Neural cell (in vitro differentiated cells): ENCODE measurements at regions not wholly inside any gene's neighbourhood (a gene's known extent, or its start where the extent isn't known, plus 50 kb on each side); places are given as distances from the start of the nearest gene placed in this dataset.

Experiments
- H2AFZ ChIP-seq: fragments of 200-600, 300-800 bp; sonication (generic), shearing (Covaris generic); 2 replicates; pipeline ENCODE4 v1.6.0; 2014; ENCODE audit warnings: low read depth, mild to moderate bottlenecking, antibody characterized with exemption, low read length, moderate library complexity
- H3F3A ChIP-seq: fragments of 200-600 bp; shearing (Covaris generic); 2 replicates; pipeline ENCODE4 v1.6.1; 2016; ENCODE audit warnings: mild to moderate bottlenecking, moderate library complexity, mixed read lengths, antibody characterized with exemption, low read length; ENCODE audit not compliant: insufficient read depth, poor library complexity, severe bottlenecking
- H3K27ac ChIP-seq: fragments of 200-600, 300-800 bp; sonication (generic), shearing (Covaris generic); 2 replicates; pipeline ENCODE4 v1.5.1; 2014; ENCODE audit warnings: mild to moderate bottlenecking, low read length, moderate library complexity
- H3K27me3 ChIP-seq: fragments of 300-800, 200-600 bp; sonication (generic), shearing (Covaris generic); 2 replicates; pipeline ENCODE4 v1.6.0; 2014; ENCODE audit warnings: mild to moderate bottlenecking, low read depth, low read length, moderate library complexity; ENCODE audit not compliant: insufficient read depth
- H3K36me3 ChIP-seq: fragments of 300-800, 200-600 bp; sonication (generic), shearing (Covaris generic); 2 replicates; pipeline ENCODE4 v1.5.1; 2014; ENCODE audit warnings: mild to moderate bottlenecking, antibody characterized with exemption, low read length, moderate library complexity; ENCODE audit not compliant: insufficient read depth
- H3K4me2 ChIP-seq: fragments of 300-800, 200-600 bp; sonication (generic), shearing (Covaris generic); 2 replicates; pipeline ENCODE4 v1.6.0; 2014; ENCODE audit warnings: mild to moderate bottlenecking, low read length
- H3K4me3 ChIP-seq: fragments of 300-800, 200-600 bp; sonication (generic), shearing (Covaris generic); 2 replicates; pipeline ENCODE4 v1.5.1; 2014; ENCODE audit warnings: mild to moderate bottlenecking, low read length, moderate library complexity
- H3K79me2 ChIP-seq: fragments of 200-600 bp; shearing (Covaris generic); replicated peaks from 2 replicates; pipeline ENCODE4 v1.6.0; 2014; ENCODE audit warnings: mild to moderate bottlenecking, low read length, moderate library complexity; ENCODE audit not compliant: insufficient read depth
- H3K9ac ChIP-seq: fragments of 300-800, 200-600 bp; sonication (generic), shearing (Covaris generic); 2 replicates; pipeline ENCODE4 v1.6.1; 2016; ENCODE audit warnings: mild to moderate bottlenecking, low read length, mixed read lengths
- H3K9me2 ChIP-seq: fragments of 200-600 bp; shearing (Covaris generic); 2 replicates; pipeline ENCODE4 v1.6.1; 2016; ENCODE audit warnings: mild to moderate bottlenecking, low read length, mixed read lengths; ENCODE audit not compliant: insufficient read depth
- H3K9me3 ChIP-seq: fragments of 200-600, 300-800 bp; sonication (generic), shearing (Covaris generic); 2 replicates; pipeline ENCODE4 v1.6.1; 2016; ENCODE audit warnings: mild to moderate bottlenecking, mixed run types, low read length, moderate library complexity, mixed read lengths
- H4K20me1 ChIP-seq: fragments of 200-600 bp; shearing (Covaris generic); 2 replicates; pipeline ENCODE4 v1.6.1; 2016; ENCODE audit warnings: mild to moderate bottlenecking, mixed run types; ENCODE audit not compliant: insufficient read depth
- EP300 ChIP-seq: fragments of 450-650 bp; conservative IDR thresholded peaks from 2 replicates; pipeline ENCODE4 v1.6.1; 2014; ENCODE audit warnings: antibody characterized with exemption, mild to moderate bottlenecking, moderate library complexity; ENCODE audit not compliant: poor library complexity, severe bottlenecking
- EZH2 ChIP-seq: fragments of 200-600, 300-800 bp; shearing (Covaris generic), sonication (generic); IDR thresholded peaks from 2 replicates; pipeline ENCODE4 v1.6.1; 2014; ENCODE audit warnings: antibody characterized with exemption, low read length, borderline replicate concordance, mild to moderate bottlenecking; ENCODE audit not compliant: insufficient read depth, poor library complexity, severe bottlenecking
- MXI1 ChIP-seq: fragments of 450-650 bp; conservative IDR thresholded peaks from 2 replicates; pipeline ENCODE4 v1.6.1; 2014; ENCODE audit warnings: antibody characterized with exemption, mild to moderate bottlenecking; ENCODE audit not compliant: poor library complexity, severe bottlenecking
- POLR2AphosphoS5 ChIP-seq: IDR thresholded peaks from 2 replicates; pipeline ENCODE4 v1.6.1; 2012
- RAD21 ChIP-seq: fragments of 450-650 bp; conservative IDR thresholded peaks from 2 replicates; pipeline ENCODE4 v1.6.1; 2014; ENCODE audit warnings: antibody characterized with exemption, mild to moderate bottlenecking, moderate library complexity
- REST ChIP-seq: IDR thresholded peaks from 2 replicates; pipeline ENCODE4 v1.6.1; 2012; ENCODE audit warnings: borderline replicate concordance
- SMC3 ChIP-seq: fragments of 450-650 bp; conservative IDR thresholded peaks from 2 replicates; pipeline ENCODE4 v1.6.1; 2014; ENCODE audit warnings: antibody characterized with exemption, mild to moderate bottlenecking, moderate library complexity; ENCODE audit not compliant: poor library complexity
- TAF1 ChIP-seq: IDR thresholded peaks from 2 replicates; pipeline ENCODE4 v1.6.1; 2012; ENCODE audit warnings: low read depth
- TF ChIP-seq, protein P1 (sequence below): fragments of 450-650 bp; IDR thresholded peaks from 2 replicates; pipeline ENCODE4 v1.5.1; 2014; ENCODE audit warnings: antibody characterized with exemption, mild to moderate bottlenecking, moderate library complexity; ENCODE audit not compliant: poor library complexity, severe bottlenecking

GRCh38 chr5:40025586-40025985 lies 600.8 kb upstream of the DAB2 start:
- Histone ChIP-seq H3K4me2 (no peak overlapping the region), H3F3A (no peaks in the 10 kb centered on the region), H4K20me1 (no peaks in the 10 kb centered on the region), H3K9me2 (no peaks in the 10 kb centered on the region), H3K27ac (no peak overlapping the region), H3K9me3 (no peaks in the 10 kb centered on the region), H3K79me2 (no peaks in the 10 kb centered on the region), H3K27me3 (no peaks in the 10 kb centered on the region), H3K9ac (no peak overlapping the region), H3K36me3 (no peaks in the 10 kb centered on the region), H3K4me3 (no peak overlapping the region), H2AFZ (no peak overlapping the region)
- no peak for TF ChIP-seq RAD21
- TF ChIP-seq, protein P1, sequence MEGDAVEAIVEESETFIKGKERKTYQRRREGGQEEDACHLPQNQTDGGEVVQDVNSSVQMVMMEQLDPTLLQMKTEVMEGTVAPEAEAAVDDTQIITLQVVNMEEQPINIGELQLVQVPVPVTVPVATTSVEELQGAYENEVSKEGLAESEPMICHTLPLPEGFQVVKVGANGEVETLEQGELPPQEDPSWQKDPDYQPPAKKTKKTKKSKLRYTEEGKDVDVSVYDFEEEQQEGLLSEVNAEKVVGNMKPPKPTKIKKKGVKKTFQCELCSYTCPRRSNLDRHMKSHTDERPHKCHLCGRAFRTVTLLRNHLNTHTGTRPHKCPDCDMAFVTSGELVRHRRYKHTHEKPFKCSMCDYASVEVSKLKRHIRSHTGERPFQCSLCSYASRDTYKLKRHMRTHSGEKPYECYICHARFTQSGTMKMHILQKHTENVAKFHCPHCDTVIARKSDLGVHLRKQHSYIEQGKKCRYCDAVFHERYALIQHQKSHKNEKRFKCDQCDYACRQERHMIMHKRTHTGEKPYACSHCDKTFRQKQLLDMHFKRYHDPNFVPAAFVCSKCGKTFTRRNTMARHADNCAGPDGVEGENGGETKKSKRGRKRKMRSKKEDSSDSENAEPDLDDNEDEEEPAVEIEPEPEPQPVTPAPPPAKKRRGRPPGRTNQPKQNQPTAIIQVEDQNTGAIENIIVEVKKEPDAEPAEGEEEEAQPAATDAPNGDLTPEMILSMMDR = no peak
- no peak for TF ChIP-seq SMC3
- no peak for TF ChIP-seq EP300
- TF ChIP-seq REST = no peak
- no peak for TF ChIP-seq POLR2AphosphoS5
- TF ChIP-seq MXI1 = no peak

DNA sequence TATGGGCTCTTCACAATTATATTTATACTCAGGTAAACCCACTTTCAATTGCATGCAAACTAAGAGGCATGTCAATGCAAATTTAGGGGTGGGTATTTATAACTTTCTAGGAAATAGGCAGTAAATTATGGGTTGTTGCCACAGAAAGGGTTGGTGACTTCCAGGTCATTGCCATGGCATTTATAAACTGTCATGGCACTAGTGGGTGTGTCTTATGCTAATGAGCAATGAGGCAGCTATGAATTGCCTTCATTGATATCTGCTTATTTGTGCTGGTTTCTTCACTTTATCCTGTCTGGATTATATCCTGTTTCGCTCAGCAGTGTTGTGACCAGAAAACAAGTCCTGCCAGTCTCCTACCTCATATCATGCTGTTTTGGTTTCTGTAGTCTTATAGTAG lies 597.3 kb upstream of the DAB2 start:
- H3K4me2 ChIP-seq = no peak overlapping the region
- H3K36me3 ChIP-seq = no peaks in the 10 kb centered on the region
- TF ChIP-seq REST (no peak), POLR2AphosphoS5 (no peak), SMC3 (no peak), TAF1 (no peak), RAD21 (no peak), EZH2 (no peak), EP300 (no peak), MXI1 (no peak)
- TF ChIP-seq, protein P1 = no peak
- no peaks in the 10 kb centered on the region for H4K20me1 ChIP-seq
- no peaks in the 10 kb centered on the region for H3F3A ChIP-seq
- no peaks in the 10 kb centered on the region for H3K27me3 ChIP-seq
- H3K9me2 ChIP-seq = no peaks in the 10 kb centered on the region
- H3K79me2 ChIP-seq = no peaks in the 10 kb centered on the region
- H3K9me3 ChIP-seq = no peaks in the 10 kb centered on the region
- H3K4me3 ChIP-seq = no peak overlapping the region
- no peak overlapping the region for H3K9ac ChIP-seq
- no peak overlapping the region for H2AFZ ChIP-seq
- H3K27ac ChIP-seq = no peak overlapping the region
